Activated naive CD8-positive, alpha-beta T cell treated with anti-CD3 and anti-CD28 coated beads, Interleukin-2, amount 50 U/mL, for 24 hours (primary cell): ENCODE measurements at regions not wholly inside any gene's neighbourhood (a gene's known extent, or its start where the extent isn't known, plus 50 kb on each side); places are given as distances from the start of the nearest gene placed in this dataset.
"Not testable (repeated sequence)": the region's sequence is repeated elsewhere in the genome, so short reads cannot be mapped to it uniquely, and the experiment has no call there.

Source experiments
- ATAC-seq: fragments of 150-1000 bp; cut with Tn5 transposase; one replicate; pipeline ENCODE4 v1.10.0; 2021
- DNase-seq: peaks from one replicate; pipeline ENCODE4 v3.0.0; 2021
- H3K27ac Mint-ChIP-seq: one replicate; pipeline ENCODE4 v1.8.0; 2021; ENCODE audit warnings: mild to moderate bottlenecking, mixed read lengths
- H3K27me3 Mint-ChIP-seq: one replicate; pipeline ENCODE4 v1.8.0; 2021; ENCODE audit warnings: mixed read lengths
- H3K36me3 Mint-ChIP-seq: one replicate; pipeline ENCODE4 v1.8.0; 2021; ENCODE audit warnings: low read depth, mixed read lengths
- H3K4me1 Mint-ChIP-seq: one replicate; pipeline ENCODE4 v1.8.0; 2021; ENCODE audit warnings: mixed read lengths
- H3K4me3 Mint-ChIP-seq: one replicate; pipeline ENCODE4 v1.8.0; 2021; ENCODE audit warnings: mild to moderate bottlenecking, moderate library complexity, mixed read lengths
- H3K9me3 Mint-ChIP-seq: one replicate; pipeline ENCODE4 v1.8.0; 2021; ENCODE audit warnings: mixed read lengths

- no peak overlapping the region for H3K4me3 Mint-ChIP-seq
- H3K36me3 Mint-ChIP-seq = no peaks in the 10 kb centered on the region
- ATAC-seq = no peak
- H3K9me3 Mint-ChIP-seq = no peaks in the 10 kb centered on the region
- no peaks in the 10 kb centered on the region for H3K4me1 Mint-ChIP-seq
- H3K27ac Mint-ChIP-seq = no peak overlapping the region
- no peak for DNase-seq
- H3K27me3 Mint-ChIP-seq = no peaks in the 10 kb centered on the region
Measured at GRCh38 chr7:16369855-16370254, 51.5 kb downstream of the CRPPA start.

- not testable (repeated sequence) for H3K36me3 Mint-ChIP-seq, H3K27me3 Mint-ChIP-seq, DNase-seq
Measured at GRCh38 chr7:16369309-16369708, 52.0 kb downstream of the CRPPA start.

GRCh38 chr7:16368885-16369284, 52.5 kb downstream of the CRPPA start:
- Mint-ChIP-seq H3K27ac (no peak overlapping the region), H3K27me3 (no peaks in the 10 kb centered on the region), H3K36me3 (no peaks in the 10 kb centered on the region), H3K4me1 (no peaks in the 10 kb centered on the region), H3K4me3 (no peak overlapping the region), H3K9me3 (no peaks in the 10 kb centered on the region)
- ATAC-seq (no peak), DNase-seq (no peak)

More at GRCh38 chr7:16369309-16369708, 52.0 kb downstream of the CRPPA start:
- not testable (repeated sequence) for H3K9me3 Mint-ChIP-seq, ATAC-seq, H3K27ac Mint-ChIP-seq, H3K4me3 Mint-ChIP-seq, H3K4me1 Mint-ChIP-seq

DNA sequence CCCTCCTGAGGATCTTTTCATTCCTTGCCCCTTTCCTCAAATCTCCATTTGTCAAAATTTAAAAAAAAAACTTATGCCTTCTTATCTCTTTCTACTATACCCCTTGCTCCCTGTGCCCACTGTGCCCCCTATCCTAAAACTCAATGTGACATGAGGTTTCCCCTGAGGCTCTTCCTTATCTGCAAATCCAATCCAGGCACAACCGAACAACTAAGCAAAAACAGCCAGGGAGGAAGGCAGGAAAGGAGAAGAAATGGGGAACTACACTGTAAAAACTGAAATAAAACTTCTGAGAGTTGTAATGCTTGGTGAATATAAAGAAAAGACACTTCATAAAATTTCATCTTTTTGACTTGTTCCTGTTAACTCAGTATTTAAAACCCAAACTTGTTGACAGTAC, 54.2 kb downstream of the CRPPA start:
- no peak for DNase-seq
- no peak for ATAC-seq
- no peak overlapping the region for H3K27ac Mint-ChIP-seq

DNA sequence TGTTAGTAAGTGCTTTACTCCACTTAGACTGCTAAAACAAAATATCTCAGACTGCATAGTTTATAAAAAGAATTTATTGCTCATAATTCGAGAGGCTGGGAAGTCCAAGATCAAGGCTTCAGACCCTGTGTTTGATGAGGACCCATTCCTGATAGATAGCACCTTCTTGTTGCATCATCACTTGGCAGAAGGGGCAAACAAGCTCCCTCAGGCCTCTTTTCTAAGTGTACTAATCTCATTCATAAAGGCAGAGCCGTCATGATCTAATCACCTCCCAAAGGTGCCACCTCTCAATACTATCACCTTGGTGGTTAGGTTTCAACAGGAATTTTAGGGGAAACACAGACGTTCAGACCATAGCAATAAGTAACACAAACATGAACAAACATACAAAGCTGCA, 55.4 kb downstream of the CRPPA start:
- Mint-ChIP-seq H3K9me3 (no peaks in the 10 kb centered on the region), H3K36me3 (no peaks in the 10 kb centered on the region), H3K27me3 (no peaks in the 10 kb centered on the region), H3K4me3 (no peak overlapping the region), H3K4me1 (no peaks in the 10 kb centered on the region), H3K27ac (no peak overlapping the region)
- no peak for ATAC-seq
- no peak for DNase-seq

More for the DNA sequence above, 54.2 kb downstream of the CRPPA start:
- no peaks in the 10 kb centered on the region for H3K36me3 Mint-ChIP-seq
- H3K27me3 Mint-ChIP-seq = no peaks in the 10 kb centered on the region
- no peak overlapping the region for H3K4me3 Mint-ChIP-seq
- no peaks in the 10 kb centered on the region for H3K4me1 Mint-ChIP-seq
- no peaks in the 10 kb centered on the region for H3K9me3 Mint-ChIP-seq

DNA sequence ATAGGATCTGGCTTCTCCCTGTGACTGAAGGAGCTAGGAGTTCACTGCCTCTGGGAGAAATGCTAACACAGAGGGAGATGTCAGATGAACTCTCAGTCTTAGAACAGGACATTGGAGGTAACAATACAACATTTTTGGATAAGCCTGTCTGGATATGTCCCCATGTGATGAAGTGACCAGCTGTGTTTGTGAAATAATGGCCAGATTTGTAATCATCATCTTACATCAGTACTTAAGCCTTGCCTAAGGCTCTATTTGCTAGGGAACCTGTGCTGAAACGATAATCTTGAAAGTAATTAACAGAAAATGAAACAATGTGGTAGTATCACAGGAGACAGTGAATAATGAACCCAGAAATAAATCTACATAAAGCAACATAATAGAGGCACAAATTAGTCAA, 56.2 kb downstream of the CRPPA start:
- Mint-ChIP-seq H3K4me3 (no peak overlapping the region), H3K4me1 (no peaks in the 10 kb centered on the region), H3K36me3 (no peaks in the 10 kb centered on the region), H3K9me3 (no peaks in the 10 kb centered on the region), H3K27me3 (no peaks in the 10 kb centered on the region), H3K27ac (no peak overlapping the region)
- no peak for DNase-seq
- no peak for ATAC-seq

- Mint-ChIP-seq H3K27me3 (no peaks in the 10 kb centered on the region), H3K4me3 (no peak overlapping the region), H3K4me1 (no peaks in the 10 kb centered on the region), H3K27ac (no peak overlapping the region), H3K9me3 (no peaks in the 10 kb centered on the region), H3K36me3 (no peaks in the 10 kb centered on the region)
- no peak for ATAC-seq
- no peak for DNase-seq
Measured at GRCh38 chr7:16359216-16359615, 62.1 kb downstream of the CRPPA start.

- Mint-ChIP-seq H3K4me1 (no peaks in the 10 kb centered on the region), H3K4me3 (no peak overlapping the region), H3K27me3 (no peaks in the 10 kb centered on the region)
Measured at GRCh38 chr7:16357921-16358320, 63.4 kb downstream of the CRPPA start.

DNA sequence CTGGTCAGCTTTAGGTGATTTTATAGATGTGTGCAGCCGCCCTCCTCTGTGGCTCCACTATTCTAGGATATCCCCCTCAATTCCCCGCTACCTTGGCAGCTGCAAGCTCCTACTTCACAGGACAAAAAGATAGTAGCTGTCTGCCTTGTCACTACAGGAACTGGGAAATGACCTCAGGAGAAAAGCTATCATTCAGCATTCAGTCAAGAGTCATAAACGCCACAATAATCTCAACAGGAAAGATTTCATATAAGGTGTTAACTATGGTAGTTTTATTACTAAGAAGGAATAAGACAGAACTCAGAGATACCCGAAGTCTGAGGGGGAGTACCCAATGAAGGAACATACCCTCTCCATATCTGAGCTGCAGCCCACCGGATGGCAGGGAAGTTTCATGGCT, 63.9 kb downstream of the CRPPA start:
- no peaks in the 10 kb centered on the region for H3K27me3 Mint-ChIP-seq
- H3K27ac Mint-ChIP-seq = no peak overlapping the region
- H3K9me3 Mint-ChIP-seq = no peaks in the 10 kb centered on the region
- ATAC-seq (no peak), DNase-seq (no peak)
- H3K4me3 Mint-ChIP-seq = no peak overlapping the region
- H3K4me1 Mint-ChIP-seq = no peaks in the 10 kb centered on the region
- H3K36me3 Mint-ChIP-seq = no peaks in the 10 kb centered on the region

More at GRCh38 chr7:16357921-16358320, 63.4 kb downstream of the CRPPA start:
- no peak for ATAC-seq
- Mint-ChIP-seq H3K9me3 (no peaks in the 10 kb centered on the region), H3K36me3 (no peaks in the 10 kb centered on the region), H3K27ac (no peak overlapping the region)
- DNase-seq = no peak

DNA sequence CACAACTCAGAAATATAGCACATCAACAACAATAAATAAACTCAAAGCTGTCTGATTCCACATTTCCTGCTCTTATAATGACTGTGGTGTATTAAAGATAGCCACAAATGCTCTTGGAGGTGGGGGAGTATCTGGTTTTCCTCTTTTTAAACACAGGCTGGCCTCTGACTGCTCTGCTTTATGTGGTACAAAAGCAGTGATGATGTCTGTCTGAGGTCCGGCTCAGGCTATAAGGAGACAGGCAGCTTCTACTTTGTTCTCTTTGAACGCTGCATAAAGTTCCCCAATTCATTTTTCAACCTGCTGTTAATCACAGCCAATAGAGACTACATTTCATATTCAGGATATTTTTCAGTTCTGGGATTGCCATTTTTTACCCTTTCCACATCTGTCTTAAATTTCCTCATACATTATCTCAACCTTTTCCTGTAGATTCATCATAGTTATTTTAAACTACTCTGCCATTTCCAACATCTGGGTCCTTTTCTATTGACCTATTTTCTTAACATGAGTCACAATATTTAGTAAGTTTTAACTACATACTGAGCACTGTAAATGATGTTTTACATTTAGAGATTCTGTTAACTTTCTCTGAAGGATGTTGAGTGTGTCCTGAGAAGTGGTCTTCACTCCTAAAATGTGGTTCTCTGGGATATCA, 64.9 kb downstream of the CRPPA start:
- Mint-ChIP-seq H3K4me3 (no peak overlapping the region), H3K9me3 (peaks cover 6% of the 10 kb centered on the region), H3K36me3 (no peaks in the 10 kb centered on the region), H3K27ac (no peak overlapping the region), H3K4me1 (no peaks in the 10 kb centered on the region), H3K27me3 (no peaks in the 10 kb centered on the region)
- no peak for DNase-seq
- no peak for ATAC-seq

- H3K27me3 Mint-ChIP-seq = no peaks in the 10 kb centered on the region
- ATAC-seq (no peak), DNase-seq (no peak)
- no peak overlapping the region for H3K4me3 Mint-ChIP-seq
- H3K27ac Mint-ChIP-seq = no peak overlapping the region
- H3K36me3 Mint-ChIP-seq = no peaks in the 10 kb centered on the region
- peaks cover 19% of the 10 kb centered on the region for H3K9me3 Mint-ChIP-seq
- no peaks in the 10 kb centered on the region for H3K4me1 Mint-ChIP-seq
Measured at GRCh38 chr7:16354573-16354972, 66.8 kb downstream of the CRPPA start.

DNA sequence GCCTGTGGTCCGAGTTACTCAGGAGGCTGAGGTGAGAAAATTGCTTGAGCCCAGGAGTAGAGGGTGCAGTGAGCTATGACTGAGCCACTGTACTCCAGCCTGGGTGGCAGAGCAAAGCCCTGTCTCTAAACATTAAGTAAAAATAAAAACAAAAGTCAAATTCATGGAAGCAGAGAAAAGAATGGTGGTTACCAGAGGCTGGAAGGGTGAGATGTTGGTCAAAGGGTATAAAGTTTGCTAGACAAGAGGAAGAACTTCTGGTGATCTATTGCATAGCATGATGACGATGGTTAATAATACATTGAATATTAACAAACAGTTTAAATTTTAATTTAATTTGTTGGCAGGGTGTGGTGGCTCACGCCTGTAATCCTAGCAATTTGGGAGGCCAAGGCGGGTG, 68.1 kb downstream of the CRPPA start:
- Mint-ChIP-seq H3K36me3 (no peaks in the 10 kb centered on the region), H3K4me1 (no peaks in the 10 kb centered on the region), H3K9me3 (peaks cover 26% of the 10 kb centered on the region), H3K27ac (no peak overlapping the region), H3K4me3 (no peak overlapping the region), H3K27me3 (no peaks in the 10 kb centered on the region)
- DNase-seq = no peak
- ATAC-seq = no peak

DNA sequence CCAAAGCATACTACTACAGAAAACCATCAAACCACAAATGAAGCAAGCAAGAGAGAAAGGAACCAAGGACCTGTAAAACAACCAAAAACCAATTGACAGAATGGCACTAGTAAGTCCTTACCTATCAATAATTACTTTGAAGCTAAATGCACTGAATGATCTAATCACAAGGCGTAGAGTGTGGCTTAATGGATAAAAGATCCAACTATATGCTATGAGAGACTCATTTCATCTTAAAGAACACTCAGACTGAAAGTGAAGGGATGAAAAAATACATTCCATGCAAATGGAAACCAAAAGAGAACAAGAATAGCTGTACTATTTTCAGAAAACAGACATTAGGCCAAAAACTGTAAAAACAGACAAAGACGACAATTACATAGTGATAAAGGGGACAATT, 70.7 kb downstream of the CRPPA start:
- no peak overlapping the region for H3K27ac Mint-ChIP-seq
- H3K36me3 Mint-ChIP-seq = no peaks in the 10 kb centered on the region
- ATAC-seq (no peak), DNase-seq (no peak)
- no peaks in the 10 kb centered on the region for H3K27me3 Mint-ChIP-seq
- peaks cover 26% of the 10 kb centered on the region for H3K9me3 Mint-ChIP-seq
- no peak overlapping the region for H3K4me3 Mint-ChIP-seq
- no peaks in the 10 kb centered on the region for H3K4me1 Mint-ChIP-seq

- ATAC-seq (no peak), DNase-seq (no peak)
- Mint-ChIP-seq H3K27me3 (no peaks in the 10 kb centered on the region), H3K4me3 (no peak overlapping the region), H3K4me1 (no peaks in the 10 kb centered on the region), H3K36me3 (no peaks in the 10 kb centered on the region), H3K27ac (no peak overlapping the region), H3K9me3 (peaks cover 42% of the 10 kb centered on the region)
Measured at GRCh38 chr7:16348251-16348650, 73.1 kb downstream of the CRPPA start.

DNA sequence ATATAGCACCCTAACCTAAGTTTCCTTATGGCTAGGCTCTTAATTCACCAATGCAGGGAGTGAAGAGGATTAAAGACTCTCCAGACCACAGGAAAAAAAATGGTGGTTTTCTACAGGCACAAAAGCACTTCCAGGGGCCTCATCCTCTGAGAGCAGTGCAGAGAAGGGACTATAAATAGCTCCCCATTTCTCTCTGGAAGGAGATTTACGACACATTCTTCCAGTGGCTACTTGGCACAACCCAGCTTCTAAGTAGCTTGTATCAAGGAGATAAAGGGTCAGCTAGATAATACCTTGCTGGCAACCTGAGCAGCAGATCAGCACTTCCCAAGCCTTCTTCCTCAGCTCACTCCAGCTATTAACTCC, 73.5 kb downstream of the CRPPA start:
- Mint-ChIP-seq H3K4me3 (no peak overlapping the region), H3K27ac (no peak overlapping the region)
- no peak for DNase-seq

More for the DNA sequence above, 73.5 kb downstream of the CRPPA start:
- peaks cover 42% of the 10 kb centered on the region for H3K9me3 Mint-ChIP-seq
- no peaks in the 10 kb centered on the region for H3K4me1 Mint-ChIP-seq
- H3K27me3 Mint-ChIP-seq = no peaks in the 10 kb centered on the region
- no peak for ATAC-seq
- no peaks in the 10 kb centered on the region for H3K36me3 Mint-ChIP-seq
